Esophagus squamous epithelium (tissue), 4 donors: ENCODE measurements at regions not wholly inside any gene's neighbourhood (a gene's known extent, or its start where the extent isn't known, plus 50 kb on each side); places are given as distances from the start of the nearest gene placed in this dataset.

Experiments used
- POLR2A ChIP-seq, 4 donors: fragments of 450-650 bp; IDR thresholded peaks; one replicate each; pipeline ENCODE4 v1.6.1; 2017; ENCODE audit warnings: antibody characterized with exemption in 4 of 4, mild to moderate bottlenecking in 4 of 4, moderate library complexity in 3 of 4
- TF ChIP-seq, protein P1 (sequence below), 6 experiments: fragments of 450-650 bp in 4 of 6; fragments of 200-600 bp in 2 of 6; sonication (generic) in 2 of 6; IDR thresholded peaks; one replicate each; pipeline ENCODE4 v1.5.1; 2016 to 2019; ENCODE audit warnings: antibody characterized with exemption in 6 of 6, mild to moderate bottlenecking in 4 of 6, moderate library complexity in 4 of 6

DNA sequence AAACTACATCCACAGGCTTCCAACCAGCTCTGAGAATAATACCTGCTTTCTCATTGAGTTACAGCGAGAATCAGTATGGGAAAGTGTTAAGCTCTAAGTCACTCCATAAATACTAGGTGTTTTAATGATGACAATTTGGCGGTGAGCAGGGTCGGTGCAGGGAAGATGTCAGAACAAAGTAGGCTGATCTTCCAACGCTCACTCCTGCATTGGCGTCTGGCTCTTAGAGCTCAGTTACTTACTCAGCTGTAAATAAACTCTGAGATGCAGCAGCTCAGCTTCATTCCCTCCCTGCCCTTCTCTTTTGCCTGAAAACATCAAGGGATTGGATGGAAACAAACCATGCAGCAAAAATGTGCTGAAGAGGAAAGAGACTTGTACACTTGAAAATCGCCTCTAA lies 102.5 kb upstream of the SPACA1 start:
- TF ChIP-seq, protein P1, sequence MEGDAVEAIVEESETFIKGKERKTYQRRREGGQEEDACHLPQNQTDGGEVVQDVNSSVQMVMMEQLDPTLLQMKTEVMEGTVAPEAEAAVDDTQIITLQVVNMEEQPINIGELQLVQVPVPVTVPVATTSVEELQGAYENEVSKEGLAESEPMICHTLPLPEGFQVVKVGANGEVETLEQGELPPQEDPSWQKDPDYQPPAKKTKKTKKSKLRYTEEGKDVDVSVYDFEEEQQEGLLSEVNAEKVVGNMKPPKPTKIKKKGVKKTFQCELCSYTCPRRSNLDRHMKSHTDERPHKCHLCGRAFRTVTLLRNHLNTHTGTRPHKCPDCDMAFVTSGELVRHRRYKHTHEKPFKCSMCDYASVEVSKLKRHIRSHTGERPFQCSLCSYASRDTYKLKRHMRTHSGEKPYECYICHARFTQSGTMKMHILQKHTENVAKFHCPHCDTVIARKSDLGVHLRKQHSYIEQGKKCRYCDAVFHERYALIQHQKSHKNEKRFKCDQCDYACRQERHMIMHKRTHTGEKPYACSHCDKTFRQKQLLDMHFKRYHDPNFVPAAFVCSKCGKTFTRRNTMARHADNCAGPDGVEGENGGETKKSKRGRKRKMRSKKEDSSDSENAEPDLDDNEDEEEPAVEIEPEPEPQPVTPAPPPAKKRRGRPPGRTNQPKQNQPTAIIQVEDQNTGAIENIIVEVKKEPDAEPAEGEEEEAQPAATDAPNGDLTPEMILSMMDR (IDR thresholded peaks at IDR 0.05) = no peak
- TF ChIP-seq POLR2A (IDR thresholded peaks at IDR 0.05) = no peak
